ENCODE measurements at regions not wholly inside any gene's neighbourhood (a gene's known extent, or its start where the extent isn't known, plus 50 kb on each side); places are given as distances from the start of the nearest gene placed in this dataset.
"Not testable (repeated sequence)": the region's sequence is repeated elsewhere in the genome, so short reads cannot be mapped to it uniquely, and the experiment has no call there.

DNA sequence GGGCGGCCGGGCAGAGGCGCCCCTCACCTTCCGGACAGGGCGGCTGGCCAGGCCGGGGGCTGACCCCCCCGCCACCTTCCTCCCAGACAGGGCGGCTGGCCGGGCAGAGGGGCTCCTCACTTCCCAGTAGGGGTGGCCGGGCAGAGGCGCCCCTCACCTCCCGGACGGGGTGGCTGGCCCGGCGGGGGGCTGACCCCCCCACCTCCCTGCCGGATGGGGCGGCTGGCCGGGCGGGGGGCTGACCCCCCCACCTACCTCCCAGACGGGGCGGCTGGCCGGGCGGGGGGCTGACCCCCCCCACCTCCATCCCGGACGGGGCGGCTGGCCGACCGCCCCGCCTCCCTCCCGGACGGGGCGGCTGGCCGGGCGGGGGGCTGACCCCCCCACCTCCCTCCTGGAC is 1615.5 kb upstream of the C9orf72 start:
- H3K4me1 ChIP-seq (ENCODE audit: insufficient read depth, low read length); H3K9me3 ChIP-seq (ENCODE audit: control insufficient read depth in 1 of 2, low read length in 2 of 2); POLR2A ChIA-PET (ENCODE audit: partially characterized antibody); H3K27me3 Mint-ChIP-seq; H3K4me3 Mint-ChIP-seq; H3K9me3 Mint-ChIP-seq; CTCF ChIA-PET (ENCODE audit: partially characterized antibody); H3K27ac ChIP-seq (ENCODE audit: low read depth, low read length); H3K4me3 ChIP-seq (ENCODE audit: low read length in 2 of 2); H3K36me3 ChIP-seq (ENCODE audit: insufficient read depth, low read length); H3K36me3 Mint-ChIP-seq; H3K27me3 ChIP-seq (ENCODE audit: insufficient read depth, low read length); H3K4me1 Mint-ChIP-seq; intact Hi-C loops (cut with micrococcal nuclease); DNase-seq; H3K27ac Mint-ChIP-seq: not testable (repeated sequence)

DNA sequence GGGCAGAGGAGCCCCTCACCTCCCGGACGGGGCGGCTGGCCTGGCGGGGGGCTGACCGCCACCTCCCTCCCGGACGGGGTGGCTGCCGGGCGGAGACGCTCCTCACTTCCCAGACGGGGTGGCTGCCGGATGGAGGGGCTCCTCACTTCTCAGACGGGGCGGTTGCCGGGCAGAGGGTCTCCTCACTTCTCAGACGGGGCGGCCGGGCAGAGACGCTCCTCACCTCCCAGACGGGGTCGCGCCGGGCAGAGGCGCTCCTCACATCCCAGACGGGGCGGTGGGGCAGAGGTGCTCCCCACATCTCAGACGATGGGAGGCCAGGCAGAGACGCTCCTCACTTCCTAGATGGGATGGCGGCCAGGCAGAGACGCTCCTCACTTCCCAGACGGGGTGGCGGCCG is 1615.9 kb upstream of the C9orf72 start:
- H3K9me3 Mint-ChIP-seq; H3K27ac Mint-ChIP-seq; POLR2A ChIA-PET (ENCODE audit: partially characterized antibody); H3K4me1 ChIP-seq (ENCODE audit: insufficient read depth, low read length); H3K36me3 Mint-ChIP-seq; H3K4me3 Mint-ChIP-seq; H3K4me3 ChIP-seq (ENCODE audit: low read length in 2 of 2); CTCF ChIA-PET (ENCODE audit: partially characterized antibody); H3K27ac ChIP-seq (ENCODE audit: low read depth, low read length); H3K9me3 ChIP-seq (ENCODE audit: control insufficient read depth in 1 of 2, low read length in 2 of 2); H3K4me1 Mint-ChIP-seq; H3K27me3 Mint-ChIP-seq; H3K27me3 ChIP-seq (ENCODE audit: insufficient read depth, low read length); DNase-seq; H3K36me3 ChIP-seq (ENCODE audit: insufficient read depth, low read length); intact Hi-C loops (cut with micrococcal nuclease): not testable (repeated sequence)

DNA sequence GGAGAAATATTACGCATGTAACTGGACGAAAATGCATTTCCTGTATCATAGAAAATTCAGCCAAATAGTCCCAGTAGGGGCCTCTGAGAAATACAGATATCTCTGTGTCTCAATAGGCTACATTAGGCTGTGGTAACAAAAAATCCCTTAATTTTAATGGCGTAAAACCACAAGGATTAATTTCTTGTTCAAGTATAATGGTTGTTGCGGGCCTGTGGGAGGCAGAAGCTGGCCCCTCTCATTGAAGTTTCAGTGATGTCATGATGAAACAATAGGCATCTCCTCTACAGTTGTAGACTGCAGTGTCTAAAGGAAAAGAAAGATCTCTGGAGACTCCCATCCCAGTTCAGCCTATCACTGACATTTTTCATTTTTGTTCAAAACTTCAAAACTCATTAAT is 1625.6 kb upstream of the C9orf72 start:
- Mint-ChIP-seq H3K36me3 (no peaks in the 10 kb centered on the region), H3K9me3 (no peaks in the 10 kb centered on the region), H3K27ac (no peak overlapping the region), H3K4me3 (no peak overlapping the region), H3K27me3 (no peaks in the 10 kb centered on the region), H3K4me1 (no peaks in the 10 kb centered on the region)
- no peaks in the 10 kb centered on the region for H3K4me1 ChIP-seq (ENCODE audit: insufficient read depth, low read length)
- no peaks in the 10 kb centered on the region for H3K36me3 ChIP-seq (ENCODE audit: insufficient read depth, low read length)
- no peak overlapping the region for H3K4me3 ChIP-seq (ENCODE audit: low read length in 2 of 2)
- ChIA-PET CTCF (ENCODE audit: partially characterized antibody) (no interaction called here), POLR2A (ENCODE audit: partially characterized antibody) (no interaction called here)
- no peaks in the 10 kb centered on the region for H3K9me3 ChIP-seq (ENCODE audit: control insufficient read depth in 1 of 2, low read length in 2 of 2)
- intact Hi-C loops (cut with micrococcal nuclease), result no loop called here
- H3K27me3 ChIP-seq (ENCODE audit: insufficient read depth, low read length), result no peaks in the 10 kb centered on the region
- no peak overlapping the region for H3K27ac ChIP-seq (ENCODE audit: low read depth, low read length)
- no peak for DNase-seq

DNA sequence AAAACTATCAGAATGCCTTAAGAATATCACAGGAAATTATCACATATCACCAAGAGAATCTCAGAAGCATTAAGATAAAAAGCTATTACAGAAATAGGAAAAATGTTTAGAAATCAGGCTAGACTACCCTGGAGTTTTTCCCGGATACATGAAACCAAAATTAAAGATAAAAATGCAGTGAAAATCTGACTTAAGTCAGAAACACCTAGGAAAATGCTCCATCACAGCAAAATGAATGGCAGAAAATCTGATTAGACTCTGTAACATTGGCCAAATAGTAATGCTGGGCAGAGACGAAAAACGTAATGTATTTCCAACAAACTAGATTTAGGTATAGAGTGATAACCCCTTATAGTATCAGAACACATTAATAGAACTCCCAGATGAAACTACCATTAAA is 1626.7 kb upstream of the C9orf72 start:
- no peaks in the 10 kb centered on the region for H3K4me1 Mint-ChIP-seq
- POLR2A ChIA-PET (ENCODE audit: partially characterized antibody), result no interaction called here
- CTCF ChIA-PET (ENCODE audit: partially characterized antibody), result no interaction called here
- H3K36me3 Mint-ChIP-seq, result no peaks in the 10 kb centered on the region
- H3K36me3 ChIP-seq (ENCODE audit: insufficient read depth, low read length), result no peaks in the 10 kb centered on the region
- intact Hi-C loops (cut with micrococcal nuclease), result no loop called here
- no peaks in the 10 kb centered on the region for H3K4me1 ChIP-seq (ENCODE audit: insufficient read depth, low read length)
- H3K27me3 ChIP-seq (ENCODE audit: insufficient read depth, low read length), result no peaks in the 10 kb centered on the region
- no peak overlapping the region for H3K4me3 ChIP-seq (ENCODE audit: low read length in 2 of 2)
- H3K27me3 Mint-ChIP-seq, result no peaks in the 10 kb centered on the region
- H3K4me3 Mint-ChIP-seq, result no peak overlapping the region
- H3K27ac Mint-ChIP-seq, result no peak overlapping the region
- no peaks in the 10 kb centered on the region for H3K9me3 Mint-ChIP-seq
- no peak overlapping the region for H3K27ac ChIP-seq (ENCODE audit: low read depth, low read length)
- no peak for DNase-seq
- H3K9me3 ChIP-seq (ENCODE audit: control insufficient read depth in 1 of 2, low read length in 2 of 2), result no peaks in the 10 kb centered on the region

DNA sequence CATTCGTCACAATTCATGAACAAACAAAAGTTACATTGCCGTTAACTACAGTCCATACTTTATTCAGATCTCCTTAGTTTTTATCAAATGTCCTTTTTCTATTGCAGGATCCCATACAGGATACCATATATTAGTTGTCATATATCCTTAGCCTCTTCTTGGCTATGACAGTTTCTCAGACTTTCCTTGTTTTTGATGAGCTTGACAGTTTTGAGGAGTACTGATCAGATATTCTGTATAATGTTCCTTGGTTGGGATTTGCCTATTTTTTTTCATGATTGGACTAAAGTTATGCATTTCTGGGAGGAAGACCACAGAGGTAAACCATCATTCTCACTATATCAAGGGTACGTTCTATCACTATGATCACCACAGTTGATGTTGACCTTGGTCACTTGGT is 1627.4 kb upstream of the C9orf72 start:
- no peak for DNase-seq
- POLR2A ChIA-PET (ENCODE audit: partially characterized antibody), result no interaction called here
- Histone ChIP-seq H3K4me3 (ENCODE audit: low read length in 2 of 2) (no peak overlapping the region), H3K9me3 (ENCODE audit: control insufficient read depth in 1 of 2, low read length in 2 of 2) (no peaks in the 10 kb centered on the region), H3K27me3 (ENCODE audit: insufficient read depth, low read length) (no peaks in the 10 kb centered on the region), H3K4me1 (ENCODE audit: insufficient read depth, low read length) (no peaks in the 10 kb centered on the region), H3K27ac (ENCODE audit: low read depth, low read length) (no peak overlapping the region), H3K36me3 (ENCODE audit: insufficient read depth, low read length) (no peaks in the 10 kb centered on the region)
- intact Hi-C loops (cut with micrococcal nuclease), result no loop called here
- H3K4me1 Mint-ChIP-seq, result no peaks in the 10 kb centered on the region
- no peaks in the 10 kb centered on the region for H3K27me3 Mint-ChIP-seq
- no peak overlapping the region for H3K4me3 Mint-ChIP-seq
- H3K36me3 Mint-ChIP-seq, result no peaks in the 10 kb centered on the region
- H3K9me3 Mint-ChIP-seq, result no peaks in the 10 kb centered on the region
- H3K27ac Mint-ChIP-seq, result no peak overlapping the region
- CTCF ChIA-PET (ENCODE audit: partially characterized antibody), result no interaction called here

DNA sequence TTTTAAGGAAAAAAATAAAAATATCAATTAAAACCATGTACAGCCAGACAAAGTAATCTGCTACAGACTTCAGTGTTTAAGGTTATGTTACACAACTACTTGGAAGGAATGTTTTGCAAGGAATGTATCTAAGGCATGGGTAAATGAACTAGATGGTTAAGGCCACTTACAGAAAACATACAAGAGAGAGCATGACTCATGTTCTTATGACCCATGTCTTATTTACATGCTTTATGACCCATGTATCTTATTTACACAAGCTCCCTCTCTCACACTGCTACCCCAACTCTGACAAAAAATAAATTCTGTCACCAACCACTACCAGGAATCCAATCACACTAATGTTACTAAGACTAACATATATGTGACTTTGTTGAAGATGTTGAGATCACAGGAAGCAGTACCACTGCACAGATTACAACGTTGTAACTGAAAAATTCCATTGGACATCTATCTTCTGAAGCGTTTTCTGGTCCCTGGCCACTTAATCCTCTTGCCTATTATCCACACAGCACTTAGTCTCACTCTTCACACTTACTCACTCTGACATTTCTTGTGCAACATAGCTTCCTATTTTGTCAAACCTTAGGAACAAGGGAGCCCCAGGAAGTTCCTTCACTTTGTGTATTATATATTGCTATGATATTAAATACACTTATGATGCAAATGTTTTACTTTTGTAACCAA is 1630.1 kb upstream of the C9orf72 start:
- intact Hi-C loops (cut with micrococcal nuclease), result no loop called here
- POLR2A ChIA-PET (ENCODE audit: partially characterized antibody), result no interaction called here
- no peaks in the 10 kb centered on the region for H3K36me3 Mint-ChIP-seq

DNA sequence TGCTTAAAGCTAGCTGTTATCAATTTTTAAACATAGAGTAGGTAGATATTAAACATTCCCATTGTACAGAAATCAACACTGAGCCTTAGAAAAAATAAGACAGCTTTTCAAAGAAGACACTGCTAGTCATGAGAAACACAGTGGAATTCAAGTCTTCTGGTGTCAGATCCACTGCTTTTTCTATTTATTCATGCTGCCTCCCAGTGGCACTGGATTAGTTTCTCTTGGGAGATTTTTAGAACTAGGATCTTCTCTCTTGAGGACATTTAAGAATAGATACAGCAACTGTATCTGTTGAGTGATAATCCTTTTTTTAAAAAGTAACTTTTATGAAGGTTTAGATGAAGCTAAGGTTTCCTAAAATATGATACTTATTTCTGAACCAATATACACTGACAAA is 1635.4 kb upstream of the C9orf72 start:
- ChIA-PET CTCF (ENCODE audit: partially characterized antibody) (no interaction called here), POLR2A (ENCODE audit: partially characterized antibody) (no interaction called here)
- H3K27me3 ChIP-seq (ENCODE audit: insufficient read depth, low read length), result peaks cover 6% of the 10 kb centered on the region
- H3K4me1 Mint-ChIP-seq, result peaks cover 4 to 15% (median 10%) of the 10 kb centered on the region in 4 donors
- H3K36me3 Mint-ChIP-seq, result no peaks in the 10 kb centered on the region
- H3K4me3 ChIP-seq (ENCODE audit: low read length in 2 of 2), result no peak overlapping the region
- H3K4me3 Mint-ChIP-seq, result no peak overlapping the region
- no peaks in the 10 kb centered on the region for H3K36me3 ChIP-seq (ENCODE audit: insufficient read depth, low read length)
- H3K4me1 ChIP-seq (ENCODE audit: insufficient read depth, low read length), result peaks cover 5% of the 10 kb centered on the region
- peaks cover 18 to 23% of the 10 kb centered on the region in 2 donors for H3K27me3 Mint-ChIP-seq
- peaks cover 0 to 4% (median 0%) of the 10 kb centered on the region in 8 donors for H3K9me3 Mint-ChIP-seq
- H3K27ac ChIP-seq (ENCODE audit: low read depth, low read length), result no peak overlapping the region
- H3K9me3 ChIP-seq (ENCODE audit: control insufficient read depth in 1 of 2, low read length in 2 of 2), result no peaks in the 10 kb centered on the region
- H3K27ac Mint-ChIP-seq, result no peak overlapping the region
- intact Hi-C loops (cut with micrococcal nuclease), result no loop called here
- no peak for DNase-seq

More for the DNA sequence above, 1630.1 kb upstream of the C9orf72 start:
- Histone ChIP-seq H3K4me3 (ENCODE audit: low read length in 2 of 2) (no peak overlapping the region), H3K27me3 (ENCODE audit: insufficient read depth, low read length) (no peaks in the 10 kb centered on the region), H3K27ac (ENCODE audit: low read depth, low read length) (no peak overlapping the region), H3K9me3 (ENCODE audit: control insufficient read depth in 1 of 2, low read length in 2 of 2) (no peaks in the 10 kb centered on the region), H3K36me3 (ENCODE audit: insufficient read depth, low read length) (no peaks in the 10 kb centered on the region), H3K4me1 (ENCODE audit: insufficient read depth, low read length) (no peaks in the 10 kb centered on the region)
- H3K27ac Mint-ChIP-seq, result no peak overlapping the region
- no peak for DNase-seq
- CTCF ChIA-PET (ENCODE audit: partially characterized antibody), result no interaction called here
- no peak overlapping the region for H3K4me3 Mint-ChIP-seq
- H3K9me3 Mint-ChIP-seq, result no peaks in the 10 kb centered on the region
- no peaks in the 10 kb centered on the region for H3K4me1 Mint-ChIP-seq
- no peaks in the 10 kb centered on the region for H3K27me3 Mint-ChIP-seq

DNA sequence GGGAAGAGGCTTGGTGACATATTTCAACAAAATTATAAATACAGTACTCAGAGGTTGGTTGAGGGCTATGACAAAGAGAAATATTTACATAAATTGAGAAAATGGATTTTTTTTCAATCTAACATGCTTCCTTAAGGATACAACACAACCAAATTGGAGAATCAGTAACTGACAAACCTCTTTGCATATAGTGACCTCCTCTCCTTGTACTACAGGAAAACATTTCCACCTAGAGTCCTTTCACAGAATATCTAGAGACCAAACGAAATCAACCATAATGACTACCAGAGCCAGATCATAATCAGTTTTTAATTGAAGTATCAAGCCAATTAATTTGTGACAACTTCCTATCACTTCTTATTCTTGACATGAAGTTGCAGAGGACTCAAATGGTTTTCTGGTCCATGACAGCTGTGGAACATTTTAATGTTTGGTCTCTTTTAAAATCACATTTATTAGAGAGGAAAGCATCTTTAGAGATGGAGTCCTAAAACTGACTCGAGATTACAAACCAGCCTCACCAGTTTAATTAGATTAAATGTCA is 1636.5 kb upstream of the C9orf72 start:
- Mint-ChIP-seq H3K36me3 (no peaks in the 10 kb centered on the region), H3K27me3 (peaks cover 24 to 32% of the 10 kb centered on the region in 2 donors), H3K4me1 (peaks cover 4 to 22% (median 10%) of the 10 kb centered on the region in 4 donors), H3K4me3 (no peak overlapping the region), H3K27ac (no peak overlapping the region), H3K9me3 (peaks cover 0 to 4% (median 0%) of the 10 kb centered on the region in 8 donors)
- H3K4me1 ChIP-seq (ENCODE audit: insufficient read depth, low read length), result peaks cover 5% of the 10 kb centered on the region
- no peak overlapping the region for H3K4me3 ChIP-seq (ENCODE audit: low read length in 2 of 2)
- peaks cover 9% of the 10 kb centered on the region for H3K27me3 ChIP-seq (ENCODE audit: insufficient read depth, low read length)
- no peaks in the 10 kb centered on the region for H3K9me3 ChIP-seq (ENCODE audit: control insufficient read depth in 1 of 2, low read length in 2 of 2)
- POLR2A ChIA-PET (ENCODE audit: partially characterized antibody), result no interaction called here
- CTCF ChIA-PET (ENCODE audit: partially characterized antibody), result no interaction called here
- H3K27ac ChIP-seq (ENCODE audit: low read depth, low read length), result no peak overlapping the region
- intact Hi-C loops (cut with micrococcal nuclease), result no loop called here
- no peak for DNase-seq
- no peaks in the 10 kb centered on the region for H3K36me3 ChIP-seq (ENCODE audit: insufficient read depth, low read length)

All from CD4-positive, alpha-beta memory T cell (primary cell).